Activated CD8-positive, alpha-beta memory T cell treated with anti-CD3 and anti-CD28 coated beads, Interleukin-2, amount 10 ng/mL, durations not matched to agents 7 days and 5 days (primary cell): ENCODE measurements at regions not wholly inside any gene's neighbourhood (a gene's known extent, or its start where the extent isn't known, plus 50 kb on each side); places are given as distances from the start of the nearest gene placed in this dataset.

ENCODE experiments used
- ATAC-seq: fragments of 150-1000 bp; cut with Tn5 transposase; one replicate; pipeline ENCODE4 v1.10.0; 2021; ENCODE audit warnings: moderate library complexity
- CTCF ChIA-PET: fragments of 350-600 bp; sonication (Branson Sonifier 250); formaldehyde crosslinking; loops from one replicate; lab custom pipeline; 2021; ENCODE audit warnings: antibody characterized with exemption; lab: Charles Lee
- DNase-seq: peaks from one replicate; pipeline ENCODE4 v3.0.0-alpha.2; 2020
- H3K27ac Mint-ChIP-seq: one replicate; pipeline ENCODE4 v1.8.0; 2021; ENCODE audit warnings: mild to moderate bottlenecking, mixed read lengths
- H3K27me3 Mint-ChIP-seq: one replicate; pipeline ENCODE4 v1.8.0; 2021; ENCODE audit warnings: mixed read lengths
- H3K36me3 Mint-ChIP-seq: one replicate; pipeline ENCODE4 v1.8.0; 2021; ENCODE audit warnings: mild to moderate bottlenecking, mixed read lengths
- H3K4me1 Mint-ChIP-seq: one replicate; pipeline ENCODE4 v1.8.0; 2021; ENCODE audit warnings: mixed read lengths
- H3K4me3 Mint-ChIP-seq: one replicate; pipeline ENCODE4 v1.8.0; 2021; ENCODE audit warnings: mild to moderate bottlenecking, moderate library complexity, mixed read lengths
- H3K9me3 Mint-ChIP-seq: one replicate; pipeline ENCODE4 v1.8.0; 2022; ENCODE audit warnings: low read depth, mixed read lengths

DNA sequence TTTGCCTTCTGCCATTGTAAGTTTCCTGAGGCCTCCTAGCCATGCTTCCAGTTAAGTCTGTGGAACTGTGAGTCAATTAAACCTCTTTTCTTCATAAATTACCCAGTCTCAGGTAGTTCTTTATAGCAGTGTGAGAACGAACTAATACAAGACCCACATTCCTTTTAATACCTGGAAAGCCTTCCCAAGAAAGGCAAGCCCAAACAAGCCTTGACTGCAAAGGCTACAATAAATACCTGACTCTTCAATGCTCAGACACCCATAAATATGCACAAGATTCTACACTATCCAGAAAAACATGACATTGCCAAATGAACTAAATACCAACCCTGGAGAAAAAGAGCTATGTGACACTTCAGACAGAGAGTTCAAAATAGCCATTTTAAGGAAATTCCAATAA, 338.8 kb downstream of the HAO1 start:
- no peak overlapping the region for H3K27ac Mint-ChIP-seq
- H3K36me3 Mint-ChIP-seq: no peaks in the 10 kb centered on the region
- ATAC-seq (no peak), DNase-seq (no peak)
- no peaks in the 10 kb centered on the region for H3K27me3 Mint-ChIP-seq
- H3K9me3 Mint-ChIP-seq: peaks cover 4% of the 10 kb centered on the region
- CTCF ChIA-PET: no interaction called here
- H3K4me3 Mint-ChIP-seq: no peak overlapping the region
- no peaks in the 10 kb centered on the region for H3K4me1 Mint-ChIP-seq

DNA sequence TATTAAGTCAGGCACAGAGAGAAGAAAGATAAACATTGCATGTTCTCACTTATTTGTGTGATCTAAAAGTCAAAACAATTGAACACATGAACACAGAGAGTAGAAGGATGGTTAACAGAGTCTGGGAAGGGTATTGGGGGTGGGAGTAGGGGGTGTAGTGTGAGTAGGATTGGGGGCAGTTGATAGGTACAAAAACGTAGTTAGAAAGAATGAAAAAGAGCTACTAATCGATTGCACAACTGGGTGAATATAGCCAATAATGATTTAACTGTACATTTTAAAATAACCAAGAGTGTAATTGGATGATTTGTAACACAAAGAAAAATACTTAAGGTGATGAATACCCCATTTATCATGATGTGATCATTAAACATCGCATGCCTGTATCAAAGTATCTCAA, 333.3 kb downstream of the HAO1 start:
- ATAC-seq (no peak), DNase-seq (no peak)
- CTCF ChIA-PET: no interaction called here
- Mint-ChIP-seq H3K9me3 (peaks cover 9% of the 10 kb centered on the region), H3K36me3 (no peaks in the 10 kb centered on the region), H3K4me3 (no peak overlapping the region), H3K27me3 (no peaks in the 10 kb centered on the region), H3K27ac (no peak overlapping the region), H3K4me1 (no peaks in the 10 kb centered on the region)

- H3K36me3 Mint-ChIP-seq: no peaks in the 10 kb centered on the region
- H3K27me3 Mint-ChIP-seq: no peaks in the 10 kb centered on the region
- ATAC-seq (no peak), DNase-seq (no peak)
- no peak overlapping the region for H3K4me3 Mint-ChIP-seq
- CTCF ChIA-PET: no interaction called here
- no peak overlapping the region for H3K27ac Mint-ChIP-seq
- H3K9me3 Mint-ChIP-seq: peaks cover 9% of the 10 kb centered on the region
- H3K4me1 Mint-ChIP-seq: no peaks in the 10 kb centered on the region
Measured at GRCh38 chr20:7608250-7608649, 332.0 kb downstream of the HAO1 start.

GRCh38 chr20:7609251-7609650, 331.0 kb downstream of the HAO1 start:
- CTCF ChIA-PET: no interaction called here
- no peak overlapping the region for H3K27ac Mint-ChIP-seq
- no peaks in the 10 kb centered on the region for H3K27me3 Mint-ChIP-seq
- DNase-seq: no peak
- H3K9me3 Mint-ChIP-seq: peaks cover 9% of the 10 kb centered on the region
- no peak for ATAC-seq
- no peaks in the 10 kb centered on the region for H3K36me3 Mint-ChIP-seq
- H3K4me3 Mint-ChIP-seq: no peak overlapping the region
- no peaks in the 10 kb centered on the region for H3K4me1 Mint-ChIP-seq

- Mint-ChIP-seq H3K27me3 (no peaks in the 10 kb centered on the region), H3K27ac (no peak overlapping the region), H3K36me3 (no peaks in the 10 kb centered on the region), H3K9me3 (peaks cover 7% of the 10 kb centered on the region), H3K4me1 (no peaks in the 10 kb centered on the region), H3K4me3 (no peak overlapping the region)
- no peak for ATAC-seq
- DNase-seq: no peak
- CTCF ChIA-PET: no interaction called here
Measured at GRCh38 chr20:7610681-7611080, 329.6 kb downstream of the HAO1 start.

GRCh38 chr20:7617797-7618196, 322.5 kb downstream of the HAO1 start:
- DNase-seq: no peak
- CTCF ChIA-PET: no interaction called here
- Mint-ChIP-seq H3K4me1 (no peaks in the 10 kb centered on the region), H3K36me3 (no peaks in the 10 kb centered on the region), H3K27ac (no peak overlapping the region), H3K4me3 (no peak overlapping the region), H3K9me3 (peaks cover 9% of the 10 kb centered on the region), H3K27me3 (no peaks in the 10 kb centered on the region)
- no peak for ATAC-seq

GRCh38 chr20:7622399-7622961, 317.8 kb downstream of the HAO1 start:
- CTCF ChIA-PET: no interaction called here
- Mint-ChIP-seq H3K9me3 (peaks cover 6% of the 10 kb centered on the region), H3K27ac (no peak overlapping the region), H3K4me1 (no peaks in the 10 kb centered on the region), H3K27me3 (no peaks in the 10 kb centered on the region), H3K36me3 (no peaks in the 10 kb centered on the region), H3K4me3 (no peak overlapping the region)
- ATAC-seq (no peak), DNase-seq (no peak)

DNA sequence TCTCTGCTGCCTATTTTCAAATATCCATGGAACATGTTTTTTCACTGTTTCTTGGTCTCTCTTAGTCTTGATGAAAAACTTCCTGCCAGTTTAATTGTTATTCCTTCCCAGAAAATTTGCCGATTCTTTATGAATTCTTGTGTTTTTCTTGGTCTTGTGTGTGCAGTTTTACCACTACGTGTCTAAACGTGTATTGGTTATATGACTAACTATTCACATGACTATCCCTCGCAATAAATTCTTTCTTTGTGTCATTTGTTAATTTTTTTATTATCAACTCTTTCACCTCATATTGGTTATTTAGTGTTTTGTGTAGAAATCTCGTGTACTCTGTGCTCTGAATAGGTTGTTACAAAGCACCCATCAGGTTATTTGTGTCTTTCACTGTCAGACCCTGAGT, 315.4 kb downstream of the HAO1 start:
- no peaks in the 10 kb centered on the region for H3K27me3 Mint-ChIP-seq
- no peaks in the 10 kb centered on the region for H3K4me1 Mint-ChIP-seq
- no peak overlapping the region for H3K4me3 Mint-ChIP-seq
- DNase-seq: no peak
- no peak for ATAC-seq
- H3K9me3 Mint-ChIP-seq: peaks cover 6% of the 10 kb centered on the region
- H3K36me3 Mint-ChIP-seq: no peaks in the 10 kb centered on the region
- CTCF ChIA-PET: no interaction called here
- H3K27ac Mint-ChIP-seq: no peak overlapping the region

DNA sequence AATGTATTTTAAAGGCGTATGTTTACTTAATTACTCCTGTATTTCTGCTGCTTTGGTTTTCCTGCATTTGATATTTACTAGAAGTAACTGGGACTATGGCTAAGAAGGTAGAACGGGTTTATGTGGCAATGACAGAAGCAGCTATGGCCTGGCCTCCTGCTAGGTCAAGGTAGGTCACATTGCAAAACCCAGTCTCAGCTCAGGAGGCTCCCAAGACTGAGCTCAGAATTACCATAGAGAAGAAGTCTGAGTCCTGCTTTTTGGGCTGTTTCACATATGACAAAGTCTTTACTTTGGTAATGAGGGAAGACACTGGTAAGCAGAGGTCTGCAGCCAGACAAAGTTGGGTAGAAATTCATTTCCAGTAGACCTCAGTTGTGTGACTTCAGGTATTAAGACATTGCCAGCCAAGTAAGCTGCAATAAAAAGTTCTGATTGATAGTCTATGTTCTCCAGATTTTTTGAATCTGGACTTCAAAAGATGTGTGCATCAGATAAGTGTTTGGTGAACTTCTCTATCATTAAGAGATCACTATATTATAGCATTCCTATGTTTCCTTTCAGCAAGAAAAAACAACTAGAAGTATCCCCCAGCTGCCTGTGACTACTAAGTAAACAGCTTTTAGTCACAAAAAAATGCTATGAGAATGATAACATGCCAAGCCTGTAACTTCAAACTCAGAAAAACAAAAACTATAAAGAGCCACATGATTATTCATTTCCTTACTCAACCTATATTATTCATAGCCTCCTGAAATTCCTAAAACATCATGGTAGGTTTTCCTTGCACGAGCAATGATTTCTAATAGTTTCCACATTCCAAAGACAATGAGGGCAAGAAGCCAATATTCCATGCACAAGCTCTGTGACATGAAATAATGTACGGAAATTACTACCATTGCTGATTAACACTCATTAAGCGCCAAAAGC, 312.3 kb downstream of the HAO1 start:
- CTCF ChIA-PET: no interaction called here
- H3K27me3 Mint-ChIP-seq: no peaks in the 10 kb centered on the region
- H3K9me3 Mint-ChIP-seq: no peaks in the 10 kb centered on the region
- no peaks in the 10 kb centered on the region for H3K4me1 Mint-ChIP-seq
- no peak overlapping the region for H3K27ac Mint-ChIP-seq
- H3K4me3 Mint-ChIP-seq: no peak overlapping the region
- DNase-seq: no peak
- no peak for ATAC-seq
- no peaks in the 10 kb centered on the region for H3K36me3 Mint-ChIP-seq

DNA sequence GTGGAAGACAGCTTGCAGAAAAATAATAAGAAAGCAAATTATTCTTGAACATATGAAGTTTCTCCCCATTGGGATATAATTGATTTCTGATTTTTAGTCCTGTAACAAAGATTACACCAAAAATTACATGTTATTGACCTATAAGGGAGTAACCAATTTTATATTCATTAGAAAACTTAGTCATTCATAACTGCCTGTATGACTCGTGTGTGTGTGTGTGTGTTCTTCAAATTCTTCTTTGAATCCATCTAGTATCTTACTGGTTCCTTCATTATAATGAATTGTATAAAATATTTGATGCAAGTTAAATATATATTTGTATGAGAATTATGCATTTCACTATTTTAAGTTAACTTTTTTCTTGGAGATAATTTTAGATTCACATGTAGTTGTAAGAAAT, 310.4 kb downstream of the HAO1 start:
- no peaks in the 10 kb centered on the region for H3K36me3 Mint-ChIP-seq
- CTCF ChIA-PET: no interaction called here
- DNase-seq (no peak), ATAC-seq (no peak)
- H3K27me3 Mint-ChIP-seq: no peaks in the 10 kb centered on the region
- no peaks in the 10 kb centered on the region for H3K9me3 Mint-ChIP-seq
- H3K4me3 Mint-ChIP-seq: no peak overlapping the region
- no peaks in the 10 kb centered on the region for H3K4me1 Mint-ChIP-seq
- H3K27ac Mint-ChIP-seq: no peak overlapping the region

- no peak overlapping the region for H3K4me3 Mint-ChIP-seq
- peaks cover 5% of the 10 kb centered on the region for H3K9me3 Mint-ChIP-seq
- DNase-seq (no peak), ATAC-seq (no peak)
- H3K36me3 Mint-ChIP-seq: no peaks in the 10 kb centered on the region
- H3K27ac Mint-ChIP-seq: no peak overlapping the region
- H3K4me1 Mint-ChIP-seq: no peaks in the 10 kb centered on the region
- CTCF ChIA-PET: no interaction called here
- H3K27me3 Mint-ChIP-seq: no peaks in the 10 kb centered on the region
Measured at GRCh38 chr20:7637184-7637583, 303.1 kb downstream of the HAO1 start.

- DNase-seq: no peak
- H3K27me3 Mint-ChIP-seq: no peaks in the 10 kb centered on the region
- no peak overlapping the region for H3K4me3 Mint-ChIP-seq
- no peaks in the 10 kb centered on the region for H3K4me1 Mint-ChIP-seq
- no peak for ATAC-seq
- CTCF ChIA-PET: no interaction called here
- H3K27ac Mint-ChIP-seq: no peak overlapping the region
- H3K9me3 Mint-ChIP-seq: no peaks in the 10 kb centered on the region
- H3K36me3 Mint-ChIP-seq: no peaks in the 10 kb centered on the region
Measured at GRCh38 chr20:7650086-7650879, 290.0 kb downstream of the HAO1 start.

- DNase-seq: no peak
- Mint-ChIP-seq H3K9me3 (no peaks in the 10 kb centered on the region), H3K4me1 (no peaks in the 10 kb centered on the region), H3K36me3 (no peaks in the 10 kb centered on the region), H3K4me3 (no peak overlapping the region), H3K27me3 (no peaks in the 10 kb centered on the region), H3K27ac (no peak overlapping the region)
- CTCF ChIA-PET: no interaction called here
- ATAC-seq: no peak
Measured at GRCh38 chr20:7654231-7654630, 286.0 kb downstream of the HAO1 start.
